Cardiac fibroblast (primary cell): ENCODE measurements at regions not wholly inside any gene's neighbourhood (a gene's known extent, or its start where the extent isn't known, plus 50 kb on each side); places are given as distances from the start of the nearest gene placed in this dataset.
"Not testable (repeated sequence)": the region's sequence is repeated elsewhere in the genome, so short reads cannot be mapped to it uniquely, and the experiment has no call there.

Experiments
- DNase-seq, 2 donors: peaks; one replicate each; pipeline versions ENCODE4 v3.0.0 to v3.0.0-alpha.2; 2010; ENCODE audit warnings: low read depth in 2 of 2
- H3K4me3 ChIP-seq, 2 donors: replicated peaks in 1 of 2; 1 replicate in 1 of 2; 2 replicates in 1 of 2; pipeline ENCODE4 v1.5.1; 2011; ENCODE audit warnings: low read depth in 2 of 2, low read length in 2 of 2, mild to moderate bottlenecking in 2 of 2, moderate library complexity in 1 of 2
- CTCF ChIP-seq: IDR thresholded peaks from one replicate; pipeline ENCODE4 v1.5.1; 2011; ENCODE audit warnings: low read depth, mild to moderate bottlenecking, low read length, inconsistent platforms

- TF ChIP-seq CTCF, result no peak
- no peak for DNase-seq
- no peak overlapping the region for H3K4me3 ChIP-seq
Observed at GRCh38 chr2:56589194-56589593, 405.4 kb downstream of the CCDC85A start.

GRCh38 chr2:56589835-56590234 lies 406.0 kb downstream of the CCDC85A start:
- no peak for DNase-seq
- no peak overlapping the region for H3K4me3 ChIP-seq
- no peak for TF ChIP-seq CTCF

GRCh38 chr2:56590611-56591010 lies 406.8 kb downstream of the CCDC85A start:
- DNase-seq, result peak in 1 of 2 donors; percentile 15
- TF ChIP-seq CTCF, result no peak
- no peak overlapping the region for H3K4me3 ChIP-seq

GRCh38 chr2:56606086-56606485 lies 422.3 kb downstream of the CCDC85A start:
- DNase-seq, H3K4me3 ChIP-seq: not testable (repeated sequence)

- no peak for TF ChIP-seq CTCF
- no peak overlapping the region for H3K4me3 ChIP-seq
- DNase-seq, result peak in 1 of 2 donors; percentile 3
Observed at GRCh38 chr2:56613254-56613653, 429.5 kb downstream of the CCDC85A start.

- DNase-seq, result peak in 1 of 2 donors; percentile 27
- H3K4me3 ChIP-seq, result no peak overlapping the region
- TF ChIP-seq CTCF, result no peak
Observed at GRCh38 chr2:56613920-56614319, 430.1 kb downstream of the CCDC85A start.

- DNase-seq, result no peak
- TF ChIP-seq CTCF, result no peak
- H3K4me3 ChIP-seq, result no peak overlapping the region
Observed at GRCh38 chr2:56615760-56616159, 432.0 kb downstream of the CCDC85A start.
